GM21717 (cell line): ENCODE measurements at regions not wholly inside any gene's neighbourhood (a gene's known extent, or its start where the extent isn't known, plus 50 kb on each side); places are given as distances from the start of the nearest gene placed in this dataset.
"Not testable (repeated sequence)": the region's sequence is repeated elsewhere in the genome, so short reads cannot be mapped to it uniquely, and the experiment has no call there.

ENCODE experiments used
- ATAC-seq: cut with Tn5 transposase; IDR thresholded peaks from one replicate; pipeline ENCODE4 v1.9.1; 2021; ENCODE audit warnings: mild to moderate bottlenecking, moderate library complexity; ENCODE audit not compliant: unreplicated experiment

GRCh38 chr1:95863086-95863485 lies 629.1 kb downstream of the RWDD3 start:
- ATAC-seq, result no peak

- no peak for ATAC-seq
These were observed 631.8 kb downstream of the RWDD3 start for GRCh38 chr1:95865769-95866168.

- ATAC-seq, result no peak
These were observed 642.3 kb downstream of the RWDD3 start for GRCh38 chr1:95876276-95876675.

- no peak for ATAC-seq
These were observed 645.6 kb downstream of the RWDD3 start for GRCh38 chr1:95879498-95880050.

- ATAC-seq, result no peak
These were observed 655.0 kb downstream of the RWDD3 start for GRCh38 chr1:95888941-95889390.

GRCh38 chr1:95889400-95889799 lies 655.4 kb downstream of the RWDD3 start:
- no peak for ATAC-seq

- ATAC-seq, result no peak
These were observed 659.9 kb downstream of the RWDD3 start for GRCh38 chr1:95893921-95894320.

- ATAC-seq, result no peak
These were observed 669.0 kb downstream of the RWDD3 start for GRCh38 chr1:95903060-95903459.

- ATAC-seq, result no peak
These were observed 671.9 kb downstream of the RWDD3 start for GRCh38 chr1:95905818-95906395.

GRCh38 chr1:95911739-95912138 lies 677.7 kb downstream of the RWDD3 start:
- not testable (repeated sequence) for ATAC-seq

- no peak for ATAC-seq
These were observed 682.6 kb downstream of the RWDD3 start for GRCh38 chr1:95916616-95917015.

GRCh38 chr1:95924684-95925083 lies 690.7 kb downstream of the RWDD3 start:
- ATAC-seq, result no peak

GRCh38 chr1:95926331-95926730 lies 692.3 kb downstream of the RWDD3 start:
- no peak for ATAC-seq

GRCh38 chr1:95927061-95927460 lies 693.1 kb downstream of the RWDD3 start:
- ATAC-seq, result no peak

- no peak for ATAC-seq
These were observed 701.7 kb downstream of the RWDD3 start for GRCh38 chr1:95935719-95936118.

GRCh38 chr1:95941121-95941798 lies 707.2 kb downstream of the RWDD3 start:
- ATAC-seq, result no peak

- ATAC-seq, result no peak
These were observed 714.0 kb downstream of the RWDD3 start for GRCh38 chr1:95948023-95948422.

- ATAC-seq, result no peak
These were observed 717.5 kb downstream of the RWDD3 start for GRCh38 chr1:95951371-95952102.

- ATAC-seq, result no peak
These were observed 719.0 kb downstream of the RWDD3 start for GRCh38 chr1:95953015-95953414.

GRCh38 chr1:95954585-95954984 lies 720.6 kb downstream of the RWDD3 start:
- ATAC-seq, result no peak

GRCh38 chr1:95956215-95956614 lies 722.2 kb downstream of the RWDD3 start:
- no peak for ATAC-seq

- ATAC-seq, result no peak
These were observed 723.7 kb downstream of the RWDD3 start for GRCh38 chr1:95957748-95958147.
